ENCODE measurements at regions not wholly inside any gene's neighbourhood (a gene's known extent, or its start where the extent isn't known, plus 50 kb on each side); places are given as distances from the start of the nearest gene placed in this dataset.

DNA sequence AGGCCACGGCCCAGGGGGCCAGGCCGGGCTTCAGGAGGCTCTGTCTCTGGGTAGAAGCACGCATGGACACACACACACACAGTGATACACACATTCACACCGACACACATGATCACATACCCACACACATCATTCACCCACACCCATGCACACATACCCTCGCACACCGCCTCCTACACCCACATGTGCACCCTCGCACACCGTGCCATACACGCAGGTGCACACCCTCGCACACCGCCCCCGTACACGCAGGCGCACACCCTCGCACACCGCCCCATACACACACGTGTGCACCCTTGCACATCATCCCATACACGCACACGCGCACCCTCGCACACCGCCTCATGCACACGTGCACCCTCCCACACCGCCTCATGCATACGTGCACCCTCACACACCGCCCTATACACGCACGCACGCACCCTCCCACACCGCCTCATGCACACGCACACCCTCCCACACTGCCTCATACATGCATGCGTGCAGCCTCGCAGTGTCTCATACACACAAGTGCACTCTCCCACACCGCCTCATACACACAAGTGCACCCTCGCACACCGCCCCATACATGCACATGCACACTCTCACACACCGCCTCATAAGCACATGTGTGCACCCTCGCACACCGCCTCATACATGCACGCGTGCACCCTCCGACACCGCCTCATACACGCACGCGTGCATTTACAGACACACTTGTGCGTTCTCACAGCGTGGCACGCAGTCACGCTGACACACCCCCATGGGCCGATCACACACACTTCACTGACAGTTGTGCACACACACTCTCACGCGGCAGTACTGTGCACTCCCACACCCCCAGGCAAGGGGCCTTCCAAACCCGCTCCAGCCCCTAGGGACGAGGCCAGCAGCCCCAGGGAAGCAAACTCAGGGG lies 128.1 kb downstream of the SIK1 start:
- no peak overlapping the region for H3K9ac ChIP-seq (replicated peaks; ENCODE audit: extremely low read depth, insufficient read depth, low read length)
- BruUV-seq (replicated peaks), result no TSS peak
- H3K4me1 ChIP-seq (ENCODE audit: control insufficient read depth, extremely low read depth, insufficient read depth, low read length), result no peaks in the 10 kb centered on the region
- DNase-seq (ENCODE audit: low read depth, low spot score), result no peak
- no peak overlapping the region for H3K27ac ChIP-seq (ENCODE audit: insufficient read depth, low read depth, low read length)
- H3K4me3 ChIP-seq (replicated peaks in 1 of 3; ENCODE audit: insufficient read depth in 1 of 3, low read depth in 1 of 3, low read length in 3 of 3), result no peak overlapping the region
- no peaks in the 10 kb centered on the region for H3K9me1 ChIP-seq (replicated peaks; ENCODE audit: control insufficient read depth, extremely low read depth, insufficient read depth, low read length)
- H4K20me1 ChIP-seq (replicated peaks; ENCODE audit: control insufficient read depth, extremely low read depth, insufficient read depth, low read length), result no peaks in the 10 kb centered on the region
- H3K4me2 ChIP-seq (ENCODE audit: insufficient read depth, low read length), result no peak overlapping the region
- no peak overlapping the region for H2AFZ ChIP-seq (ENCODE audit: low read depth, low read length)
- intact Hi-C loops (cut with micrococcal nuclease), result no loop called here
- no peak for TF ChIP-seq POLR2A (IDR thresholded peaks at IDR 0.05; ENCODE audit: low read depth, low read length)
- TF ChIP-seq MYC (IDR thresholded peaks at IDR 0.05; ENCODE audit: low read depth, low read length), result no peak
- TF ChIP-seq, protein P1, sequence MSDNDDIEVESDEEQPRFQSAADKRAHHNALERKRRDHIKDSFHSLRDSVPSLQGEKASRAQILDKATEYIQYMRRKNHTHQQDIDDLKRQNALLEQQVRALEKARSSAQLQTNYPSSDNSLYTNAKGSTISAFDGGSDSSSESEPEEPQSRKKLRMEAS (IDR thresholded peaks at IDR 0.05; ENCODE audit: insufficient read depth, insufficient read length), result no peak
- TF ChIP-seq, protein P2, sequence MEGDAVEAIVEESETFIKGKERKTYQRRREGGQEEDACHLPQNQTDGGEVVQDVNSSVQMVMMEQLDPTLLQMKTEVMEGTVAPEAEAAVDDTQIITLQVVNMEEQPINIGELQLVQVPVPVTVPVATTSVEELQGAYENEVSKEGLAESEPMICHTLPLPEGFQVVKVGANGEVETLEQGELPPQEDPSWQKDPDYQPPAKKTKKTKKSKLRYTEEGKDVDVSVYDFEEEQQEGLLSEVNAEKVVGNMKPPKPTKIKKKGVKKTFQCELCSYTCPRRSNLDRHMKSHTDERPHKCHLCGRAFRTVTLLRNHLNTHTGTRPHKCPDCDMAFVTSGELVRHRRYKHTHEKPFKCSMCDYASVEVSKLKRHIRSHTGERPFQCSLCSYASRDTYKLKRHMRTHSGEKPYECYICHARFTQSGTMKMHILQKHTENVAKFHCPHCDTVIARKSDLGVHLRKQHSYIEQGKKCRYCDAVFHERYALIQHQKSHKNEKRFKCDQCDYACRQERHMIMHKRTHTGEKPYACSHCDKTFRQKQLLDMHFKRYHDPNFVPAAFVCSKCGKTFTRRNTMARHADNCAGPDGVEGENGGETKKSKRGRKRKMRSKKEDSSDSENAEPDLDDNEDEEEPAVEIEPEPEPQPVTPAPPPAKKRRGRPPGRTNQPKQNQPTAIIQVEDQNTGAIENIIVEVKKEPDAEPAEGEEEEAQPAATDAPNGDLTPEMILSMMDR (IDR thresholded peaks at IDR 0.05; ENCODE audit: extremely low read depth in 1 of 2, insufficient read depth in 1 of 2, low read depth in 1 of 2, low read length in 2 of 2), result no peak
- no peak for TF ChIP-seq EZH2 (IDR thresholded peaks at IDR 0.05; ENCODE audit: borderline replicate concordance, low read depth, low read length, severe bottlenecking)
- no peak for TF ChIP-seq JUN (IDR thresholded peaks at IDR 0.05; ENCODE audit: borderline replicate concordance, insufficient read depth, insufficient read length, low read depth)
- no peak for TF ChIP-seq POLR2AphosphoS5 (IDR thresholded peaks at IDR 0.05; ENCODE audit: insufficient read depth, low read depth, low read length)
- no peak for TF ChIP-seq FOS (IDR thresholded peaks at IDR 0.05; ENCODE audit: borderline replicate concordance, insufficient read depth, low read length)
- no peak for TF ChIP-seq GATA2 (IDR thresholded peaks at IDR 0.05; ENCODE audit: insufficient read depth, insufficient read length, low read depth, low read length)
- no peaks in the 10 kb centered on the region for H3K9me3 ChIP-seq (replicated peaks; ENCODE audit: control insufficient read depth, insufficient read depth, low read length)
- no peaks in the 10 kb centered on the region for H3K79me2 ChIP-seq (ENCODE audit: control insufficient read depth, insufficient read depth, low read length)
- ChIA-PET CTCF (no interaction called here), POLR2A (no interaction called here)
- no peaks in the 10 kb centered on the region for H3K27me3 ChIP-seq (ENCODE audit: control insufficient read depth in 2 of 2, insufficient read depth in 2 of 2, low read length in 2 of 2)
- dilution Hi-C loops (cut with MboI; ENCODE audit: extremely low pct_ligation_motif_present, low sequenced_read_pairs), result no loop called here
- H3K36me3 ChIP-seq (ENCODE audit: control insufficient read depth in 2 of 2, extremely low read depth in 1 of 2, insufficient read depth in 2 of 2, low read length in 2 of 2), result no peaks in the 10 kb centered on the region
- FAIRE-seq, result no peak
